HCT116 (cell line): ENCODE measurements at regions not wholly inside any gene's neighbourhood (a gene's known extent, or its start where the extent isn't known, plus 50 kb on each side); places are given as distances from the start of the nearest gene placed in this dataset.

ENCODE experiments used
- ATAC-seq: fragments of 200-7000 bp; cut with Tn5 transposase; 2 replicates; pipeline ENCODE4 v1.9.1; 2020; ENCODE audit warnings: mild to moderate bottlenecking, moderate library complexity
- BruUV-seq: library from RNA; stranded (reverse); fragments of 400-500 nt; replicated peaks from 2 replicates; lab custom pipeline; 2021; lab: Mats Ljungman, UMichigan
- CTCF ChIA-PET: fragments of 300-600 bp; sonication (Branson Sonifier 250); formaldehyde crosslinking; loops from one replicate; lab custom pipeline; 2021; ENCODE audit warnings: antibody characterized with exemption; lab: Charles Lee
- POLR2A ChIA-PET: fragments of 300-600, 350-600 bp; sonication (Branson Sonifier 250); formaldehyde crosslinking; loops from one replicate; lab custom pipeline; 2021; ENCODE audit warnings: antibody characterized with exemption; lab: Charles Lee
- RAD21 ChIA-PET, 2 experiments: fragments of 300-600 bp; sonication (Branson Sonifier 250); formaldehyde crosslinking; loops; one replicate each; lab custom pipeline; 2023; ENCODE audit warnings: low total read pairs in 2 of 2; ENCODE audit not compliant: uncharacterized antibody in 2 of 2, unreplicated experiment in 2 of 2, low non-redundant PET in 1 of 2; lab: Charles Lee
- DNase-seq: peaks from one replicate; pipeline ENCODE4 v3.0.0-alpha.2; 2010; ENCODE audit warnings: low read depth, low spot score
- H2AFZ ChIP-seq: fragments of 200-600 bp; shearing (Covaris generic), sonication (generic); 2 replicates; pipeline ENCODE4 v1.6.1; 2017; ENCODE audit warnings: low read depth, mixed run types, mixed read lengths, antibody characterized with exemption, low read length; ENCODE audit not compliant: poor library complexity, severe bottlenecking
- H3K27ac ChIP-seq: 2 replicates; pipeline ENCODE4 v1.5.1; 2012; ENCODE audit warnings: low read depth, low read length
- H3K27me3 ChIP-seq: fragments of 200-600 bp; sonication (generic); 2 replicates; pipeline ENCODE4 v1.6.1; 2016; ENCODE audit warnings: mixed run types, low read length, mixed read lengths; ENCODE audit not compliant: insufficient read depth
- H3K36me3 ChIP-seq, 2 experiments: fragments of 200-500 bp in 1 of 2; fragments of 200-600 bp in 1 of 2; sonication (Bioruptor generic) in 1 of 2; sonication (generic) in 1 of 2; 2 replicates each; pipeline versions ENCODE4 v1.5.1 to v1.6.1; 2014 to 2016; ENCODE audit warnings: low read length in 2 of 2, inconsistent platforms in 1 of 2, mixed read lengths in 1 of 2, mixed run types in 1 of 2; ENCODE audit not compliant: insufficient read depth in 2 of 2, control insufficient read depth in 1 of 2
- H3K4me1 ChIP-seq, 2 experiments: fragments of 200-600 bp in 1 of 2; sonication (generic) in 1 of 2; 2 replicates each; pipeline versions ENCODE4 v1.5.1 to v1.6.1; 2012 to 2017; ENCODE audit warnings: low read length in 2 of 2, inconsistent platforms in 1 of 2, mild to moderate bottlenecking in 1 of 2, mixed read lengths in 1 of 2, mixed run types in 1 of 2, moderate library complexity in 1 of 2; ENCODE audit not compliant: insufficient read depth in 2 of 2, control insufficient read depth in 1 of 2
- H3K4me2 ChIP-seq: fragments of 200-600 bp; sonication (generic); 2 replicates; pipeline ENCODE4 v1.6.1; 2017; ENCODE audit warnings: mixed run types, low read length, mixed read lengths
- H3K4me3 ChIP-seq, 2 experiments: fragments of 200-600 bp in 1 of 2; sonication (generic) in 1 of 2; replicated peaks in 1 of 2; 2 replicates each; pipeline ENCODE4 v1.5.1; 2011 to 2016; ENCODE audit warnings: low read length in 2 of 2, control low read depth in 1 of 2, low read depth in 1 of 2, mild to moderate bottlenecking in 1 of 2, mixed read lengths in 1 of 2, mixed run types in 1 of 2
- H3K79me2 ChIP-seq: fragments of 200-600 bp; sonication (generic); 2 replicates; pipeline ENCODE4 v1.6.1; 2017; ENCODE audit warnings: mild to moderate bottlenecking, mixed run types, low read length, moderate library complexity, mixed read lengths; ENCODE audit not compliant: insufficient read depth
- H3K9ac ChIP-seq: fragments of 200-600 bp; sonication (generic); 2 replicates; pipeline ENCODE4 v1.6.1; 2016; ENCODE audit warnings: low read length, mixed read lengths
- H3K9me2 ChIP-seq: fragments of 200-600 bp; sonication (generic), shearing (Covaris generic); 2 replicates; pipeline ENCODE4 v1.6.1; 2017; ENCODE audit warnings: mixed run types, mild to moderate bottlenecking, moderate library complexity; ENCODE audit not compliant: insufficient read depth
- H3K9me3 ChIP-seq, 2 experiments: fragments of 200-500 bp in 1 of 2; fragments of 200-600 bp in 1 of 2; sonication (Bioruptor generic) in 1 of 2; sonication (generic) in 1 of 2; 2 replicates each; pipeline ENCODE4 v1.6.1; 2014 to 2017; ENCODE audit warnings: low read length in 2 of 2, mixed read lengths in 2 of 2, inconsistent platforms in 1 of 2, low read depth in 1 of 2, mild to moderate bottlenecking in 1 of 2, mixed run types in 1 of 2, moderate library complexity in 1 of 2; ENCODE audit not compliant: control insufficient read depth in 1 of 2, insufficient read depth in 1 of 2
- H4K20me1 ChIP-seq: fragments of 200-600 bp; sonication (generic), shearing (Covaris generic); 2 replicates; pipeline ENCODE4 v1.6.1; 2017; ENCODE audit warnings: mixed run types, mild to moderate bottlenecking, moderate library complexity; ENCODE audit not compliant: insufficient read depth
- ATF3 ChIP-seq: IDR thresholded peaks from 2 replicates; pipeline ENCODE4 v1.6.1; 2012
- CBX3 ChIP-seq: IDR thresholded peaks from 2 replicates; pipeline ENCODE4 v1.6.1; 2012; ENCODE audit warnings: low read depth
- CEBPB ChIP-seq: IDR thresholded peaks from 2 replicates; pipeline ENCODE4 v1.6.1; 2012; ENCODE audit warnings: low read depth
- EGR1 ChIP-seq: IDR thresholded peaks from 2 replicates; pipeline ENCODE4 v1.6.1; 2012; ENCODE audit warnings: low read depth
- EZH2 ChIP-seq: fragments of 200-600 bp; sonication (generic); IDR thresholded peaks from 2 replicates; pipeline ENCODE4 v1.6.1; 2017; ENCODE audit warnings: antibody characterized with exemption, mixed run types
- POLR2A ChIP-seq: IDR thresholded peaks from 2 replicates; pipeline ENCODE4 v1.7.0; 2011; ENCODE audit warnings: borderline replicate concordance; ENCODE audit not compliant: insufficient read depth, insufficient read length; ENCODE audit errors: extremely low read depth
- RAD21 ChIP-seq: IDR thresholded peaks from 2 replicates; pipeline ENCODE4 v1.6.1; 2012; ENCODE audit warnings: low read depth, mild to moderate bottlenecking
- REST ChIP-seq: IDR thresholded peaks from 2 replicates; pipeline ENCODE4 v1.6.1; 2012; ENCODE audit warnings: low read depth
- SP1 ChIP-seq: IDR thresholded peaks from 2 replicates; pipeline ENCODE4 v1.6.1; 2012; ENCODE audit warnings: low read depth
- ZBTB33 ChIP-seq: IDR thresholded peaks from 2 replicates; pipeline ENCODE4 v1.6.1; 2011; ENCODE audit warnings: mild to moderate bottlenecking, low read length, moderate library complexity; ENCODE audit not compliant: insufficient replicate concordance; ENCODE audit errors: extremely low read depth
- ZFX ChIP-seq: fragments of 450-650 bp; IDR thresholded peaks from 2 replicates; pipeline ENCODE4 v1.6.1; 2017
- intact Hi-C: fragments of 100-400 bp; cut with micrococcal nuclease; formaldehyde crosslinking; loops from 2 replicates; pipeline ENCODE4 v1.10.0; 2022

GRCh38 chr6:141252828-141253608 lies 879.7 kb upstream of the GJE1 start:
- Histone ChIP-seq H4K20me1 (no peaks in the 10 kb centered on the region), H3K4me1 (no peaks in the 10 kb centered on the region), H3K4me2 (no peak overlapping the region)
- RAD21 ChIA-PET: no interaction called here
- no peak for TF ChIP-seq EZH2
- no peak for TF ChIP-seq ZFX
- no peak for TF ChIP-seq SP1
- TF ChIP-seq POLR2A: no peak
- TF ChIP-seq CBX3: no peak
- TF ChIP-seq EGR1: no peak
- no peak for TF ChIP-seq CEBPB
- no peak for TF ChIP-seq RAD21
- TF ChIP-seq ATF3: no peak
- TF ChIP-seq, all 23 proteins: peak for 0
- ChIA-PET POLR2A (interaction anchor here (1.0 kb wide), 1 partner anchor 9 kb away, joined by 3 read pairs; no protein-coding TSS in a partner anchor), CTCF (no interaction called here)
- no peak overlapping the region for H3K27ac ChIP-seq
- H3K27me3 ChIP-seq: no peaks in the 10 kb centered on the region
- no peaks in the 10 kb centered on the region for H3K36me3 ChIP-seq
- intact Hi-C loops: no loop called here
- H3K9me3 ChIP-seq: no peaks in the 10 kb centered on the region
- ATAC-seq (no peak), DNase-seq (no peak)
- no peaks in the 10 kb centered on the region for H3K9me2 ChIP-seq
- BruUV-seq: no TSS peak
- H3K9ac ChIP-seq: no peak overlapping the region
- no peak overlapping the region for H2AFZ ChIP-seq
- no peak overlapping the region for H3K4me3 ChIP-seq
- H3K79me2 ChIP-seq: no peaks in the 10 kb centered on the region

- H3K27ac ChIP-seq: no peak overlapping the region
- ChIA-PET POLR2A (no interaction called here), CTCF (no interaction called here), RAD21 (no interaction called here)
- H3K4me3 ChIP-seq: no peak overlapping the region
- no peaks in the 10 kb centered on the region for H3K36me3 ChIP-seq
- no peak for ATAC-seq
- H2AFZ ChIP-seq: no peak overlapping the region
- H4K20me1 ChIP-seq: no peaks in the 10 kb centered on the region
- no peaks in the 10 kb centered on the region for H3K79me2 ChIP-seq
- no peak overlapping the region for H3K9ac ChIP-seq
- BruUV-seq: no TSS peak
- intact Hi-C loops: no loop called here
- no peak overlapping the region for H3K4me2 ChIP-seq
- H3K4me1 ChIP-seq: no peaks in the 10 kb centered on the region
- no peaks in the 10 kb centered on the region for H3K9me2 ChIP-seq
- TF ChIP-seq EZH2 (no peak), POLR2A (no peak), REST (no peak), RAD21 (no peak), ZBTB33 (no peak)
- no peaks in the 10 kb centered on the region for H3K27me3 ChIP-seq
- H3K9me3 ChIP-seq: no peaks in the 10 kb centered on the region
- DNase-seq: no peak
Observed at GRCh38 chr6:141251286-141251685, 881.4 kb upstream of the GJE1 start.
